ENCODE measurements at regions not wholly inside any gene's neighbourhood (a gene's known extent, or its start where the extent isn't known, plus 50 kb on each side); places are given as distances from the start of the nearest gene placed in this dataset.

DNA sequence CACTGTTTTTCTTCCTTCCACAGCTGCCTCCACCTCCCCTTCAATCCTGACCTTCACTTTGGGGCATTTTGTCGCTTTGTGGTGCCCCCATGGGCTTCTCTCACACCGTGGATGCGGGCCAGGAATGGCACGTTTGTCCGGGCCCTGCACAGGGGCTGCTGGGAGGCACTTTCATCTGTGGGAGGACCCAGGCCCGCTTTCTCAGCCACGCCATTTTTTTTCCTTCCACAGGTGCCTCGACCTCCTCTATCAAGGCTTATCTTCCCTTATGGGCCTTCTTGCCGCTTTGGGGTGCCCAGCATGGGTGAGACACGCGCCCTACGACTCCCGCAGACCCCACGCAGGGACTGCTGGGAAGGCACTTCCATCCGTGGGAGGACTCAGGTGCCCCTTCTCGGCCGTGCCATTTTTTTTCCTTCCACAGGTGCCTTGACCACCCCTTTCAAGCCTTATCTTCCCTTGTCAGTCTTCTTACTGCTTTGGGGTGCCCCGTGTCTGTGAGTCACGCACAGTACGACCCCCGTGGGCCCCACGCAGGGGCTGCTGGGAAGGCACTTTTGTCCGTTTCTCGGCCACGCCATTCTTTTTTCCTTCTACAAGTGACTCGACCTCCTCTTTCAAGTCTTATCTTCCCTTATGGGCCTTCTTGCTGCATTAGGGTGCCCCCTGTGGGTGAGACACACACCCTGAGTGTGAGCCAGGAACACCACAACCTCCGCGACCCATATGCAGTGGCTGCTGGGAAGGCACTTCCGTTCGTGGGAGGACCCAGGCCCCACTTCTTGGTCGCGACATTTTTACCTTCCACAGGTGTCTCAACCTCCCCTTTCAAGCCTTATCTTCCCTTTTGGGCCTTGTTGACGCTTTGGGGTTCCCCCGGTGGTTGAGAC is 270.7 kb downstream of the ALG10 start:
- DNase-seq = no peak

DNA sequence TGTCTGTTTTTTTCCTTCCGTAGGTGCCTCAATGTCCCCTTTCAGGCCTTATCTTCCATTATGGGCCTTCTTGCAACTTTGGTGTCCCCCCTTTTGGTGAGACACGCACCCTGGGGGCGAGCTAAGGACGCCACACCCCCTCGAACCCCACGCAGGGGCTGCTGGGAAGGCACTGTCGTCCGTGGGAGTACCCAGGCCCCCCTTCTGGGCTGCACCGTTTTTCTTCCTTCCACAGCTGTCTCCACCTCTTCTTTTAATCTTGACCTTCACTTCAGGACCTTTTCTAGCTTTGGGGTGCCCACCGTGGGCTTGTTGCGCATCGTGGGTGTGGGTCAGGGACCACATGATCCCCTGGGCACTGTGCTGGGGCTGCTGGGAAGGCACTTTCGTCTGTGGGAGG is 271.8 kb downstream of the ALG10 start:
- no peak for DNase-seq

DNA sequence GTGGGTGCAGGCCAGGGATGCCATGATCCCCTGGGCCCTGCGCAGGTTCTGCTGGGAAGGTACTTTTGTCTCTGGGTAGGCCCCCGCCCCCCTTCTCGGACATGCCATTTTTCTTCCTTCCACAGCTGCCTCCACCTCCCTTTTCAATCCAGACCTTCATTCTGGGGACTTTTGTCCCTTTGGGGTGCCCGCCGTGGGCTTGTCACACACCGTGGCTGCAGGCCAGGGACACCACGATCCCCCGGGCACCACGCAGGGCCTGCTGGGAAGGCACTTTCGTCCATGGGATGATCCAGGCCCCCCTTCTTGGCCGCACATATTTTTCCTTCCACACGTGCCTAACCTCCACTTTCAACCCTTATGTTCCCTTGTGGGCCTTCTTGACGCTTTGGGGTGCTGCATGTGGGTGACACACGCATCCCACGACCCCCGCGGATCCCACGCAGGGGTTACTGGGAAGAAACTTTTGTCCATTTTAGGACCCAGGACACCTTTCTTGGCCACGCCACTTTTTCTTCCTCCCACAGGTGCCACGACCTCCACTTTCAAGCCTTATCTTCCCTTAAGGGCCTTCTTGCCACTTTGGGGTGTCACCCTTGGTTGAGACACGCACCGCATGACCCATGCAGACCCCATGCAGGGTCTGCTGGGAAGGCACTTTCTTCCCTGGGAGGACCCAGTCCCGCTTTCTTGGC is 272.5 kb downstream of the ALG10 start:
- DNase-seq = no peak

DNA sequence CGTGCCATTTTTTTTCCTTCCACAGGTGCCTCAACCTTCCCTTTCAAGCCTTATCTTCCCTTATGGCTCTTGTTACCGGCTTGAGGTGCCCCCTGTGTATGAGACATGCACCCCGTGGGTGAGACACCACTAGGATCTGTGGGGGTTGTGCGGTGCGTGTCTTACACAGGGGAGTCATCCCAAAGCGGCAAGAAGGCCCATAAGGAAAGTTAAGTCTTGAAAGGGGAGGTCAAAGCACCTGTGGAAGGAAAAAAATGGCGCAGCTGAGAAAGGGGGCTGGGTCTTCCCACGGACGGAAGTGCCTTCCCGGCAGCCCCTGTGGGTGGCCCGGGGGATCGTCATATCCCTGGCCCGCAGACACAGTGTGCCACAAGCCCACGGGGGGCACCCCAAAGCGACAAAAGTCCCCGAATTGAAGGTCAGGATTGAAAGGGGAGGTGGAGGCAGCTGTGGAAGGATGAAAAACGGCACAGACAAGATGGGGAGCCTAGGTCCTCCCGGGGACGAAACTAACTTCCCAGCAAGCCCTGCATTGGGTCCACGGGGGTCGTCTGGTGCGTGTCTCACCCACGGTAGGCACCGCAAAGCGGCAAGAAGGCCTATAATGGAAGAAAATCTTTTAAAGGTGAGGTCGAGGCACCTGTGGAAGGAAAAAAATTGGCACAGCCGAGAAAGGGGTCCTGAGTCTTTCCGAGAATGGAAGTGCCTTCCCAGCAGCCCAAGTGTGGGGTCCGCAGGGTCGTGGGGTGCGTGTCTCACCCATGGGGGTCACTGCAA is 273.3 kb downstream of the ALG10 start:
- DNase-seq = no peak

DNA sequence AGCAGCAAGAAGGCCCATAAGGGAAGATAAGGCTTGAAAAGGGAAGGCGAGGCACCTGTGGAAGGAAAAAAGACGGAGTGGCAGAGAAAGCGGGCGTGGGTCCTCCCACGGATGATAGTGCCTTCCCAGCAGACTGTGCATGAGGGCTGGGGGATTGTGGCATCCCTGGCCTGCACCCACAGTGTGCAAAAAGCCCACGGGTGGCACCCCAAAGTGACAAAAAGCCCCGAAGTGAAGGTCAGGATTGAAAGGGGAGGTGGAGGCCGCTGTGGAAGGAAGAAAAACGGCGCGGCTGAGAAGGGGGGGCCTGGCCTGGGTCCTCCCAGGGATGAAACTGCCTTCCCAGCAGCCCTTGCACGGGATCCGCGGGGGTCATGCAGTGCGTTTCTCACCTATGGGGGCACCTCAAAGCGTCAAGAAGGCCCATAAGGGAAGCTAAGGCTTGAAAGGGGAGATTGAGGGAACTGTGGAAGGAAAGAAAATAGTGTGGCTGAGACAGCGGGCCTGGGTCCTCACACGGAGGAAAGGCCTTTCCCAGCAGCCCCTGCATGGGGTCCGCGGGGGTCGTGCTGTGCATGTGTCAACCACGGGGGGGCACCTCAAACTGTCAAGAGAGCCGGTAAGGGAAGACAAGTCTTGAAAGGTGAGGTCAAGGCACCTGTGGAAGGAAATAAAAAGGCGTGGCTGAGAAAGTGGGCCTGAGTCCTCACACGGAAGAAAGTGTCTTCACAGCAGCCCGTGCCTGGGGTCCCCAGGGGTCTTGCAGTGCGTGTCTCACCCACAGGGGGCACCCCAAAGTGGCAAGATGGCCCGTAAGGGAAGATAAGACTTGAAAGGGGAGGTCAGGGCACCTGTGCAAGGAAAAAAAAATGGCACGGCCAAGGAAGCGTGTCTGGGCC is 274.1 kb downstream of the ALG10 start:
- DNase-seq = no peak

DNA sequence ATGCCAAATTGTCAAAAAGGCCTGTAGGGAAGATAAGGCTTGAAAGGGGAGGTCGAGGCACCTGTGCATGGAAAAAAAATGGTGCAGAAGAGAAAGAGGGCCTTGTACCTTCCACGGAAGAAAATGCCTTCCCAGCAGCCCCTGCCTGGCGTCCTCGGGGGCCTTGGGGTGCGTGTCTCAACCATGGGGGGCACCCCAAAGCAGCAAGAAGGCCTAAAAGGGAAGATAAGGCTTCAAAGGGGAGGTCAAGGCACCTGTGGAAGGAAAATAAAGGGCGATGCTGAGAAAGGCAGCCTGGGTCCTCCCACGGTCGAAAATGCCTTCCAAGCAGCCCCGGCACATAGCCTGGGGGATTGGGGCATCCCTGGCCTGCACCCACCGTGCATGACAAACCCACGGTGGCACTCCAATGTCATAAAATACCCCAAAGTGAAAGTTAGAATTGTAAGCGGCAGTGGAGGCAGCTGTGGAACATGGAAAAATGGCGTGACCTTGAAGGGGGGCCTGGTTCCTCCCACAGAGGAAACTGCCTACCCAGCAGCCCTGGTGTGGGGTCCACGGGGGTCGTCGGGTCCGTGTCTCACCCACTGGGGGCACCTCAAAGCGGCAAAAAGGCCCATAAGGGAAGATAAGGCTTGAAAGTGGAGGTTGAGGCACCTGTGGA is 275.0 kb downstream of the ALG10 start:
- DNase-seq = no peak

DNA sequence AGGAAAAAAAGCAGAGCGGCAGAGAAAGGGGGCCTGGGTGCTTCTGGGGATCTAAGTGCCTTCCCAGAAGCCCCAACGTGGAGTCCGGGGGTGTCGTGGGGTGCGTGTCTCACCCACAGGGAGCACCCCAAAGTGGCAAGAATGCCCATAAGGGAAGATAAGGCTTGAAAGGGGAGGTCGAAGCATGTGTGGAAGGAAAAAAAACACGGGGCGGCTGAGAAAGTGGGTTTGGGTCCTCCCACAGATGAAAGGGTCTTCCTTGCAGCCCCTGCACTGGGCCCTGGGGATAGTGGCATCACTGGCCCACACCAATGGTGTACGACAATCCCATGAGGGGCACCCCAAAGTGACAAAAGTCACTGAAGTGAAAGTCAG is 275.5 kb downstream of the ALG10 start:
- no peak for DNase-seq

DNA sequence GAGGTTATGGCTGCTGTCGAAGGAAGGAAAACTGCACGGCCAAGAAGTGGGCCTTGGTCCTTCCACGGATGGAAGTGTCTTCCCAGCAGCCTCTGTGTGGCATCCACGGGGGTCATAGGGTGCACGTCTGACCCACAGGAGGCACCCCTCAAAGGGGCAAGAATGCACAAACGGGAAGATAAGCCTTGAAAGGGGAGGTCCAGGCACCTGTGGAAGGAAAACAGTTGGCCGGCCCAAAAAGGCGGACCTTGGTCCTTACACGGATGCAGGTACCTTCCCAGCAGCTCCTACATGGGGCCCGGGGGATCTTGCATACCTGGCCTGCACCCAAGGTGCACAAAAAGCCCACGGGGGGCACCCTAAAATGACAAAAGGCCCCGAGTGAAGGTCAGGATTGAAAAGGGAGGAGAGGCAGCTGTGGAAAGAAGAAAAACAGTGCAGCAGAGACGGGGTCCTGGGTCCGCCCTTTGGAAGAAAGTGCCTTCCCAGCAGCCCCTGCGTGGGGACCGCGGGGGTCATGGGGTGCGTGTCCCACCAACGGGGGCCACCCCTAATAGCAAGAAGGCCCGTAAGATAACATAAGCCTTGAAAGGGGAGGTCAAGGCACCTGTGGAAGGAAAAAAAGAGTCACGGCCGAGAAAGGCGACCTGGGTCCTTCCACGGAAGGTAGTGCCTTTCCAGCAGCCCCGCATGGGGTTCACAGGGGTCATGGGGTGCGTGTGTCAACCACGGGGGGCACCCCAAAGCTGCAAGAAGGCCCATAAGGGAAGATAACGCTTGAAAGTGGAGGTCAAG is 276.1 kb downstream of the ALG10 start:
- no peak for DNase-seq

DNA sequence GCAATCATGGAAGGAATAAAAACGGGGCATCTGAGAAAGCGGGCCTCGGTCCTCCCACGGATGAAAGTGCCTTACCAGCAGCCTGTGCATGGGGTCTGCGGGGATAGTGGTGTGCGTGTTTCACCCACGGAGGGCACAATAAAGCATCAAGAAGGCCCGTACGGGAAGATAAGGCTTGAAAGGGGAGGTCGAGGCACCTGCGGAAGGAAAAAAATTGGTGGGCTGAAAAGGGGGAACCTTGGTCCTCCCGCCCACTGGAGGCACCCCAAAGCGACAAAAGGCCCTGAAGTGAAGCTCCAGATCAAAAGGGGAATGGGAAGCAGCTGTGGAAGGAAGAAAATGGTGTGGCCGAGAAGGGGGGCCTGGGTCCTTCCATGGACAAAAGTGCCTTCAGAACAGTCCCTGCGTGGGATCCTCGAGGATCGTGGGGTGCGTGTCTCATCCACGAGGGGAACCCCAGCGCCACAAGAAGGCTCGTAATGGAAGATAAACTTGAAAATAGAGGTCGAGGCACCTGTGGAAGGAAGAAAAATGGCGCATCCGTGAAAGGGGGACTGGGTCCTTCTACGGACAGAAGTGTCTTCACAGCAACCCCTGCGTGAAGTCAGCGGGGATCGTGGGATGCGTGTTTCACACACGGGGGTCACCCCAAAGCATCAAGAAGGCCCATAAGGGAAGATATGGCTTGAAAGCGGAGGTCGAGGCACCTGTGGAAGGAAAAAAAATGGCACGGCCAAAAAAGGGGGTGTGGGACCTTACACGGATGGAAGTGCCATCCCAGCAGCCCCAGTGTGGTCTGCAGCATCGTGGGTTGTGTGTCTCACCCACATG is 276.9 kb downstream of the ALG10 start:
- DNase-seq = no peak

DNA sequence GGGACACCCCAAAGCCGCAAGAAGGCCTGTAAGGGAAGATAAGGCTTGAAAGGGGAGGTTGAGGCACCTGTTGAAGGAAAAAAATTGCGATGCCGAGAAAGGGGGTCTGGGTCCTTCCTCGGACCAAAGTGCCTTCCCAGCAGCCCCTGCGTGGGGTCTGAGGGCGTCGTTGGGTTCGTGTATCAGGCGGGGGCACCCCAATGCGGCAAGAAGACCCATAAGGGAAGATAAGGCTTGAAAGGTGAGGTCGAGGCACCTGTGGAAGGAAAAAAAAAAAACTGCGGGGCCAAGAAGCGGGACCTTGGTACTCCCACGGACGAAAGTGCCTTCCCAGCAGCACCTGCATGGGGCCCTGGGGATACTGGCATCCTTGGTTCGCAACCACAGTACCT is 277.5 kb downstream of the ALG10 start:
- DNase-seq = no peak

DNA sequence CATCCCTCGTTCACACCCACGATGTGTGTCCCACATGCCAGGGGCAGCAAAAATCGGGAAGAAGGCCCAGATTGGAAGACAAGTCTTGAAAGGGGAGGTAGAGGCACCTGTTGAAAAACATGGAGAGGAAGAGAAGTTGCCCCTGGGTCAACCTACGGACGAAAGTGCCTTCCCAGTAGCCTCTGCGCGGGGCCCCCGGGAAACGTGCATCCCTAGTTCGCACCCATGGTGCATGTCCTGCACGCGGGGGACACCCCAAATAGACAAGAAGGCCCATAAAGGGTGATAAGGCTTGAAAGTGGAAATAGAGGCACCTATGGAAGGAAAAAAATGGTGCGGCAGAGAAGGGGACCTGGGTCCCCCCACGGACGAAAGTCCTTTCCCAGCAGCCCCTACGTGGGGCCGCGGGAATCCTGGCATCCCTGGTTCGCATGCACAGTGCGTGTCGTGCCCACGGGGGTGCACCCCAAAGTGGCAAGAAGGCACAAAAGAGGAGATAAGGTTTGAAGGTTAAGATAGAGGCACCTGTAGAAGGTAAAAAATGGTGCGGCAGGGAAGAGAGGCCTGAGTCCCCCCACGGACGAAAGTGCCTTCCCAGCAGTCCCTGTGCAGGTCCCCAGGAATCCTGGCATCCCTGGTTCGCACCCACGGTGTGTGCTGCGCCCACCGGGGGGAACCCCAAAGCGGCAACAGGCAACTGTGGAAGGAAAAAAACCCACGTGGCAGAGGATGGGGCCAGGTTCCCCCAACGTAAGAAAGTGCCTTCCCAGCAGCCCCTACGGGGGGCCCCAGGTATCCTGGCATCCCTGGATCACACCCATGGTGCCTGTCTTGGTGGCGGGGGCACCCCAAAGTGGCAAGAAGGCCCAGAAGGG is 278.3 kb downstream of the ALG10 start:
- DNase-seq = no peak

DNA sequence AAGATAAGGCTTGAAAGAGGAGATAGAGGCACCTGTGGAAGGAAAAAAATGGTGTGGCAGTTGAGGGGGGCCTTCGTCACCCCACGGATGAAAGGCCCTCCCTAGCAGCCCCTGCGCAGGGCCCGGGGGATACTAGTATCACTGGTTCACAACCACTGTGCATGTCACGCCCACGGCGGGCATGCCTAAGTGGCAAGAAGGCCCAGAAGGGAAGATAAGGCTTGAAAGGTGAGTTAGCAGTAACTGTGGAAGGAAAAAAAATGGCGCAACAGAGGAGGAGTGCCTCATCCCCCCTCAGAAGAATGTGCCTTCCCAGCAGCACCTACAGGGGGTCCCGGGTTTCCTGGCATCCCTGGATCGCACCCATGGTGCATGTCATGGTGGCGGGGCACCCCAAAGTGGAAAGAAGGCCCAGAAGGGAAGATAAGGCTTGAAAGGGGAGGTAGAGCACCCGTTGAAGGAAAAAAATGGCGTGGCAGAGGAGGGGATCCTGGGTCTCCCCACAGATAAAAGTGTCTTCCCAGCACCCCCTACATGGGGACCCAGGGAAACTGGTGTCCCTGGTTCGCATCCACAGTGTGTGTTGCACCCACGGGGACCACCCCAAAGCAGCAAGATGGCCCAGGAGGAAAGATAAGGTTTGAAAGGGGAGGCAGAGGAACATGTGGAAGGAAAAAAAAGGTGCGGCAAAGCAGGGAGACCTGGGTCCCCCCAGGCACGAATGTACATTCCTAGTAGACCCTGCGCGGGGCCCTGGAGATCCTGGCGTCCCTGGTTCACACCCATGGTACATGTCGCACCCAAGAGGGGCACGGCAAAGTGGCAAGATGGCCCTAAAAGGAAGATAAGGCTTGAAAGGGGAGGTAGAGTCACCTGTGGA is 279.2 kb downstream of the ALG10 start:
- DNase-seq = no peak

DNA sequence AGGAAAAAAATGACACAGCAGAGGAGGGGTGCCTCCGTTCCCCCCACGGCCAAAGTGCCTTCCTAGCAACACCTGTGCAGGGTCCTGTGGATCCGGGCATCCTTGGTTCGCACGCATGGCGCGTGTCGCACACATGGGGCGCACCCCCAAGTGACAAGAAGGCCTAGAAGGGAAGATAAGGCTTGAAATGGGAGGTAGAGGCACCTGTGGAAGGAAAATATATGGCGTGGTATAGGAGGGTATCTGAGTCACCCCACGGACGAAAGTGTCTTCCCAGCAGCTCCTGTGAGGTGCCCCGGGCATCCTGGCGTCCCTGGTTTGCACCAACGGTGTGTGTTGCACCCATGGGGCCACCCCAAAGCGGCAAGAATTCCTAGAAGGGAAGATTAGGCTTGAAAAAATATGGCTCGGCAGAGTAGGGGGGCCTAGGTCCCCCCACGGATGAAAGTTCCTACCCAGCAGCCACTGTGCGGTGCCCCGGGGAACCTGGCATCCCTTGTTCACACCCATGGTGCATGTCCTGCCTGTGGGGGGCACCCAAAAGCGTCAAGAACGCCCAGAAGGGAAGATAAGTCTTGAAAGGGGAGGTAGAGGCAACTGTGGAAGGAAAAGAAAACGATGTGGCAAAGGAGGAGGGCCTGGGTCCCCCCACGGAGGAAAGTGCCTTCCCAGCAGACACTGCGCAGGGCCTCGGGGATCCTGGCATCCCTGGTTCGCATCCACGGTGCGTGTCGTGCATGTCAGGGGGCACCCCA is 280.0 kb downstream of the ALG10 start:
- DNase-seq = no peak

DNA sequence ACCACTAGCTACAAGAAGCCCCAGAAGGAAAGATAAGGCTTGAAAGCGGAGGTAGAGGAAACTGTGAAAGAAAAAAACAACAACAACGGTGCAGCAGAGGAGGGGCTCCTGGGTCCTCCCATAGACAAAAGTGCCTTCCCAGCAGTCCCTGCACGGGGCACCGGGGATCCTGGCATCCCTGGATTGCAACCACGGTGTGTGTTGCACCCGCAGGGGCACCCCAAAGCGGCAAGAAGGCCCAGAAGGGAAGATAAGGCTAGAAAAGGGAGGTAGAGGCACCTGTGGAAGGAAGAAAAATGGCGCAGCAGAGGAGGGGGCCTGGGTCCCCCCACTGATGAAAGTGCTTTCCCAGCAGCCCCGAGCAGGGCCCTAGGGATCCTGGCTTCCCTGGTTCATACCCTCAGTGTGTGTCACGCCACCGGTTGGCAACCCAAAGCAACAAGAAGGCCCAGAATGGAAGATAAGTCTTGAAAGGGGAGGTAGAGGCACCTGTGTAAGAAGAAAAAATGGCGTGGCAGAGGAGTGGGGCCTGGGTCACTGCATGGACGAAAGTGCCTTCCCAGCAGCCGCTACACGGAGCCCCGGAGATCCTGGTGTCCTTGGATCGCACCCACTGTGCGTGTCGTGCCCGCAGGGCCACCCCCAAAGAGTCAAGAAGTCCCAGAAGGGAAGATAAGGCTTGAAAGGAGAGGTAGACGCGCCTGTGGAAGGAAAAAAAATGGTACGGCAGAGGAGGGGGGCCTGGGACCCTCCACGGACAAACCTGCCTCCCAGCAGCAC is 281.0 kb downstream of the ALG10 start:
- DNase-seq = no peak

DNA sequence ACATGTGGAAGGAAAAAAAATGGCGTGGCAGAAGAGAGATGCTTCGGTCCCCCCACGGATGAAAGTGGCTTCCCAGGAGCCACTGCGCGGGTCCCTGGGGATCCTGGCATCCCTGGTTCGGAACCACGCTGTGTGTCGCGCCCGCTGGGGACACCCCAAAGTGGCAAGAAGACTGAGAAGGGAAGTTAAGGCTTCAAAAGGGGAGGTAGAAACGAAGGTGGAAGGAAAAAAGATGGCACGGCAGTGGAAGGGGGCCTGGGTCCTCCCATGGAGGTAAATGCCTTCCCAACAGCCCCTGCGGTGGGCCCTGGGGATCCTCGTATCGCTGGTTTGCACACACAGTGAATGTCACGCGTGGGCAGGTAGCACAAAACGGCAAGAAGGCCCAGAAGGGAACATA is 281.7 kb downstream of the ALG10 start:
- DNase-seq = no peak

DNA sequence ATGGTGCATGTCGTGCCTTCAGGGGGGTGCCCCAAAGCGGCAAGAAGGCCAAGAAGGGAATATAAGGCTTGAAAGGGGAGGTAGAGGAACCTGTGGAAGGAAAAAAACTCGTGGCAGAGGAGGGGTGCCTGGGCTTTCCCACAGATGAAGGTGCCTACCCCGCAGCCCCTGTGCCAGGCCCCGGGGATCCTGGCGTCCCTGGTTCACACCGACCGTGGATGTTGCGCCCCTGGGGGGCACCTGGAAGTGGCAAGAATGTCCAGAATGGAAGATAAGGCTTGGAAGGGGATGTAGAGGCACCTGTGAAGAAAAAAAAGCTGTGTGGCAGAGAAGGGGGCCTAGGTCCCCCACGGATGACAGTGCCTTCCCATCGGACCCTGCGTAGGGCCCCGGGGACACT is 282.2 kb downstream of the ALG10 start:
- DNase-seq = no peak

DNA sequence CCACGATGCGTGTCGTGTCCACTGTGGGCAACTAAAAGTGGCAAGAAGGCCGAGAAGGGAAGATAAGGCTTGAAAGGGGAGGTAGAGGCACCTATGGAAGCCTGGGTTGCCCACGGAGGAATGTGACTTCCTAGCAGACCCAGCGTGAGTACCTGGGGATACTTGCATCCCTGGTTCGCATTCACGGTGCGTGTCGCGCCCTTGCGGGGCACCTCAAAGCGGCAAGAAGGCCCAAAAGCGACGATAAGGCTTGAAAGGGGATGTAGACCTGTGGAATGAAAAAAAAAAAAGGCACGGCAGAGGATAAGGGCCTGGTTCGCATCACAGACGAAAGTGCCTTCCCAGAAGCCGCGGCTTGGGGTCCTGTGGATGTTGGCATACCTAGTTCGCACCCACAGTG is 282.9 kb downstream of the ALG10 start:
- no peak for DNase-seq
